Renal cortical epithelial cell (primary cell): ENCODE measurements at regions not wholly inside any gene's neighbourhood (a gene's known extent, or its start where the extent isn't known, plus 50 kb on each side); places are given as distances from the start of the nearest gene placed in this dataset.

Experiments used
- DNase-seq: peaks from one replicate; pipeline ENCODE4 v3.0.0-alpha.2; 2011; ENCODE audit warnings: low read depth

DNA sequence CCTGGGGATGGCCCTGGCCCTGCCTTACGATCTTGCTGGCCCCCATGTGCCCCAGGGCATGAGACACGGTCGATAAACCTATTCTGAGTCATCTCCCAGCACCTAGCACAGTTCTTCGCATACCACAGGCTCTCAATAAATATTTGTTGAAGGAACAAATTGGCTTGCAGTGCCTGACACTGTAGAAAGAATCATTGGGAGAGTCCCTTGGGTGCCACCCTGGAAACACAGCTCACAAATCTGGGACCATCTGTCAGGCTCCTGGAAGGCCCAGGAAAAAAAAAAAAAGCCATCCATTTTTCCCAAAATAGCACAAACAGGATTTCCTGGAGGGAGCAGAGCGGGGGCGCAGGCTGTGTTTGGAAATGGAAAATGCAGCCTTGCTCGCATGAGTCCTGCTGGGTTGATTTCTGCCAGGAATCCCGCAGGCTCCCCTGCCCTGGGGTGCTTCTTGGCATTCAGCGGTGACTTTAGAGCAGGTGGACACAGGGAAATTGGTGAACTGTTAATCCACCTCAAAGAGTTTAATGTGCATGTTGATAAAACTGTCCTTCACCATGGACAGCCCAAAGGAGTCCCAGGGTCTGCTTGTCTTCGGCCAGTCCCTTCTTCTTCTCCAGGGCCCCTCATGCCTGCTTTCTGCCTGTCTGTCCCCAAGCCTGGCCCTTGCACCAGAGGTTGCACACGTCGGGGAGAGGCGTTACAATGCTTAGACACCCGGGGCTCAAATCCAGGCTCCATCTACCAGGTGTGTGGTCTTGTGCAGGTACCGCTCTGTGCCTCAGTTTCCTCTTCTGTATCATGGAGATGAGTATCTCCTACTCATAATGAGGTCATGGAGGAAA lies 106.1 kb upstream of the RFLNA start:
- DNase-seq: peak; percentile 93

DNA sequence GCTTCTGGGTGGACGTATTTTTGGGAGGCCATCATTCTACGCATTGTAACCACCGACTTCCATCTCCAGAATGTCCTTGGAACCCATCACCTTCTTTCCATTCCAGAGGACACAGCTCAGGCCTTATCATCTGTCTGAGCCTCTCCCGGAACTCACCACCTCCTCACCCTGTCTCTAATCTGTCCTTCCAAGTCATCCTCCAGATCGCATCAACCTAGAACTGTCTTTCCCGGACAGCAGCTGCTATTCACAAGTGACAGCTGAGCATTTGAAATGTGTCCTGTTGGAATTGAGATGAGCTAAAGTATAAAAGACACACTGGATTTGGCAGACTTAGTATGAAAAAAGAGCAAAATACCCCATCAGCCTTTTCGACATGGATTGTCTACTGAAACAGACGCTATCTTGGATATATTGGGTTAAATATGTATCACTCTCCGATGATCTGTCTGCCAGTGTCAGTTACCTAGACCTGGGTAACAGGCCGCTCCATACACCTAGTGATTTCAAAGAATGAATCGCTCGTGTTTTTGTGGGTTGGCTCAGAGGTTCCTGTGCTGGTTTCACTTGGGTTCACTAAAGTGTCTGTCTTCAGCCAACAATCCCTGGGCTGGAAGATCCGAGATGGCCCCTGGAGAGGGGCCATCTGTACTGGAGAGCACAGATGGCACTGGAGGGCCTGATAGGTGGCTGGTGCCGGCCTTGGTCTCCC lies 104.4 kb upstream of the RFLNA start:
- DNase-seq: no peak

DNA sequence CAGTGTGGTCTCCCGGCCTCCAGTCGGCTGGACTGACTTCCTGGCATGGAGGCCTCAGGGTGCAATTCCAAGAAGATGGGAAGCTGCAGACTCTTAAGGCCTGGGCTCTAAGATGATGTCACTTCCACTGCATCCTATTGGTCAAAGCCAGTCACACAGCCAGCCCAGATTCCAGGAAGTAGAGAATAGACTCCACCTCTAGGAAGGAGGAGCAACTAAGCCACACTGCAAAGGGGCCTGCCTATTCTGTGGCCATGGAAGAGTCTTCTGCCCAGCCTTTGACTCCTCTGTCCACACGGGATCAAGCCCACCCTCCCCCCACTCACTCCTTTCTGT lies 103.9 kb upstream of the RFLNA start:
- peak; percentile 28 for DNase-seq

- no peak for DNase-seq
These were observed 102.9 kb upstream of the RFLNA start for GRCh38 chr12:124191966-124192365.

- no peak for DNase-seq
These were observed 100.5 kb upstream of the RFLNA start for GRCh38 chr12:124194264-124194892.

- DNase-seq: peak; percentile 46
These were observed 99.9 kb upstream of the RFLNA start for GRCh38 chr12:124194893-124195566.

GRCh38 chr12:124195567-124195942 lies 99.3 kb upstream of the RFLNA start:
- DNase-seq: no peak

DNA sequence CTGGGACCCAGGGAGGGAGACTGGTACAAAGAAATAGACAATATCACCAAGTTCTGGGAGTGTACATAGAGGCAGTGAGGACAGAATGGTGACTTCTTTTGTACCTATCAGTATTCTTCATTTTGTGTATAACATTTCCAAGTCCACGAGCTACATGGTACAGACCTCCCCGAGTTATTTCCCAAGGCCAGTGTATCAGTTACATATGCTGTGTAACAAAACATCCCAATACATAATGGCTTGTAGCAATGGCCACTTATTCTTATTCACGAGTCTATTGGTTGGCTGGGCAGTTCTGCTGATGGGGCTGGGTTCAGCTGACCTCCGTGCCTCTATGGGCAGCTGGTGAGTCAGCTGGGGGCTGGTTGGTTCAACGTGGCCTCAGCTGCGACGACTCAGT lies 98.7 kb upstream of the RFLNA start:
- no peak for DNase-seq

DNA sequence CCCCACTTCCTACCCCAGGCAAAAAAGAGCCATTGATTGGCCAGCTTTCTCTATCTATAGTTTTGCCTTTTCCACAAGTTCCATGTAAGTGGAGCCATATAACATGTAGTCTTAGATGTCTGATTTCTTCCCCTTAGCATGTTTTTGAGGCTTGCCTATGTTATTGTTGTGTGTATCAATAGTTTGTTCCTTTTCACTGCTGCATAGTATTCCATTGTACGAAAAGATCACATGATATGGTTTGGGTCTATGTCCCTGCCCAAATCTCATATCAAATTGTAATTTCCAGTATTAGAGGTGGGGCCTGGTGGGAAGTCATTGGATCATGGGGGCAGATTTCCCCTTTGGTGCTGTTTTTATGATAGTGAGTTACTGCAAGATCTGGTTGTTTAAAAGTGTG lies 93.6 kb upstream of the RFLNA start:
- no peak for DNase-seq

DNA sequence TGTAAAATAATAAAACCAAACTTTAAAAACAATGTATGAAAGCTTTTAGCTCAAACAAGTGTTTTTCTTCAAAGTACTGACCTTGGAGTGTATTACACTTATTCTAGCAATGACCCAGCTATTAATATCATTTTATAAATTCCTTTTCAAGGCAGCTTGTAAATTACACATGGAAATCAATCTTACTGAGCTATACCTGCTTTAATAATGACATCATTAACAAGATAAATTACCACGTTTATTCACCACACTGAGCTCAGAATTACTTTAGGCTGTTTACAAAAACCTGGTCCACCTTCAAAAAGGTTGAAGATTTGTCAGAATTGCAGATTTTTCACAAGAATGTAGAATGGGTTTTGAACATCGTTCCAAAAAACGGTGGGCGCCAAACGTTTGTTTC lies 91.7 kb upstream of the RFLNA start:
- no peak for DNase-seq

GRCh38 chr12:124205405-124205804 lies 89.5 kb upstream of the RFLNA start:
- no peak for DNase-seq

DNA sequence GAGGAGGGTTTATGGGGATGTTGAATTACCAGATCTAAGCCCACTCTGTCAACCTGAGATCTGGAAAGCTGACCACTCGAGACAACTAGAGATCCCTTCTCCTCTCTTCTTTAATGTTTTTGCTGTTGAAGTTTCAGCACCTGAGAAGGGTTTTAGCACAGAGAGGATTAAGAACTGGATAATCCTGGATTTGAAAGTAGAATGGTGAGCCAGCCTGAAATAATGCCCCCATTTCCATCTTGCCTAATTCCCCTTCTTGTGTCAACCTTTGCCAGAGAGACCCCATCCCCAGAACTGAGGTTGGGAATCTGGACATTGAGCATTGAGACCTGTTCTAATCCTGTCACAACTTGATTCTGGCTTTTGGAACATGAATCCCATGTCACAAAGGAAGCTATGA lies 87.8 kb upstream of the RFLNA start:
- no peak for DNase-seq

DNA sequence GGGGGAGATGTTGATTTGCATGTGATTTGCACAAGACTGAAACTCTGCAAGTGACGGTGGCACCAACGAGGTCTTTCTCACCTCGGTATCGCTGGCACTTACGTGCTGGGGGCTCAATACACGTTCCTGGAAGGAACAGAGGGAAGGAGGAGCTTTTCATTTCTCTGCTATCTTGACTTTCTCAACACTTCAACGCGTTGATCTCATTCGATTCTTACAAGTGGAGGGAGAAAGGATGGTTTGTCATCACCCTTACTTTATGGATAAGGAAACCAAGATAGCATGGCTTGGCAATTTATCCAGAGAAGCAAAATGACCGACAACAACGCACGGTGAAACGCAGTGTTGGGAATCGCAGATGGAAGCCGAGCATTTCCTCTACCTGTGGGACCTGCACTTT lies 87.3 kb upstream of the RFLNA start:
- no peak for DNase-seq

DNA sequence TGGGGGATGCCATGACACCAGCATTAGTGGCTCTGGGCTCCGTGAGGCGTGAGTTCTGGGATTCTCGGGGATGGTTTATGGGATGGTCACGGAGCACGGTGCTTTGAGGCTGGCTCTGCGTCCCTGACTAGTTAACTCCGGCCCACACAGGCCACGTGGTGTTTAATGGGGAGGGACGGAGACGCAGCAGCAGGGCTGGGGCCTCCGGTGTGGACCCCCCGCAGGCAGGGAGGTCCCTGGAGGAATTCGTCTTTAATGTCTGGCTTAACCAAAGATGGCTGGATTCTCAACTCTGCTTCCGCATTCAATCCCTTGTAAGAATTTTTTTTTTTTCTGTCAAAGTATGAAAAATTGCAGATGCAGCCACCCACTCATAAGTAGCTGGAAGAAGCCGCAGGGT lies 86.4 kb upstream of the RFLNA start:
- no peak for DNase-seq

DNA sequence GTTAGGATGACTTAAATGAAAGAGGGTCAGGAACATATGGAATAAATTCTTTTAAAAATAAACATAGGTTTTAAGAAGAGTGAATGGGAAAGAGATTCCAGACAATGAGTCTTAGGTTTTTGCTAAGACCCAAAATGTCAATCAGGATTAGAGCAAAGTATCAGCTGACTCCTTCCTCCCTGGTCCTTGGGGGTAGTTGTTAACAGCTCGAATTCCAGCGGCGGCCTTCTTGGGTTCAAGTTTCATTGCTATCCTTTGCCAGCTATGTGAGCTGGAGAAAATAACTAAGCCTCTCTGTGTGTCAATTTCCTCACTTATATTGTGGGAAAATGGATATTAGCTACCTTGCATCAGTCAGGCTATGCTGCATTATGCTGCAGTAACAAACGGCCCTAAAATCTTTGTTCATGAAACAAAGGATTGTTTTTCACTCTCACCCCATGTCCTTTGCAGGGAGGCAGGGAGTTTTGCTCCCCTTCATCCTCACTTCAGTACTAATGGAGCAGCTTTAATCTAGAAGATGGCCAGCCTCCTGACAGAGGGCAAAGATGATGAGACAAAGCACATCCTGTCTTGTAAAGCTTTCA lies 83.8 kb upstream of the RFLNA start:
- no peak for DNase-seq

DNA sequence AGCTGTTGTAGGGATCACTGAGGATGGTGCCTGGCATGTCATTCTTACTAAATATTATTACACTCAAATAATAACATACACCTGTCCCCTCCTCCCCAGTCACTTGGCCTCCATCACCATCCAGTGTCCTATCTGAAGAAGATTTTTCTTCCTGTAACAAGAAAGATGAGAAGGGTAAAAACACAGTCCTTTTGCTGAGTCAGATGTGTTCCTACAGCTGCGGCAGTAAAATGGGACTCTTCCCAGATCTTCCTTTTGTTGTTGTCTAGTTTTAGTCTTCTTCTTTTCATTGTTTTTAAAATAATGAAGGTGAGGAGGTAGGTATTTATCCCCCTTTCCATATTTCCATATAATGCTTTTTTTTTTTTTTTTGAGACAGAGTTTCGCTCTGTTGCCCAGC lies 83.1 kb upstream of the RFLNA start:
- DNase-seq: no peak

DNA sequence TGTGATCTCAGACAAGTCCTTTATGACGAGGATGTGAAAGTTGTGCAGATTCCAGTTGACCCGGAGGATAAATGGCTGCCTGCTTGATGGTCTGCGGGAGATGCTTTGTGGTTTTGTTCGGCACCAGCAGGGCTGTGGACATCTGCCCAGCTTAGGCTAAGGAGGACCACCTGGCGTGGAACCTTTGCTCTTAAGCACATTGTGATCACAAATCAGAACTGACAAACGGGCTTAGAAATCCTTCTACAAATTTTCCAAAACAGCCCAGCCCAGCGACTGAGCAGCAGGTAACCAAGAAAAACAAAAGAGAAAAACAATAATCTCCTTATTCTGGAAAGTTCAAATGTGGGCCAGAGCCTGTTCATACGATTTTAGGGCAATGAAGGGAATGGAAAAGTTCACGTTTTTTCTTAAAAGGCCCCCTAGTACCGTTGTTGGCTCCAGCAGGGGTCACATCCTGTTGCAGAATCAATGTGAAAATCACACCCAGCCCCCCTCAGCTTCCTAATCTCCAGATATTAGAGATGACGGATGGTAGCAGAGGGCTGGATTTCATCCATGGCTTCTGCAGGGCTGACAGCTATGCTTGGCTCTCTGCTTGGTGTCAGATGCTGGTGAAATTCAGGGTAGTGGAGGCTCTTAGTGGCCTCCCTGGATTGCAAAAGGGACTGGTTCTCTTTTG lies 81.1 kb upstream of the RFLNA start:
- DNase-seq: no peak

DNA sequence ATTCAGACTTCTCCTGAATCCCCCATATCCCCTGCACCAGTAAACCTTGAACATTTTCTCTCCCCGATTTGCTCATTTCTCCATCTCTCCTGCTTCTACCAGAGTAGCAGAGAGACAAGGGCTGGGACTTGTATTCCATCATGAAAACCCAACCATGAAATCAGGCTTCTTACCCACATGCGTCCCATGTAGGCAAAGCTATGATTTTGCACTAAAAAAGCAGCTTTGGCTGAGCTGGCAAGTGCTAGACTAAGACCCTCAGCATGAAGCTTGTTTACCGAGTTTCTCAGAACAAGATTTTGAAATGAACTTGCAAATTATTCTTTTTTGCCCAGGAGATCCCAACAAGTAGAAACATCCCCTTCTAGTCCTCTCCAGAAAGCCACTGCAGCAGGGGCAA lies 80.3 kb upstream of the RFLNA start:
- DNase-seq: no peak

GRCh38 chr12:124216966-124217365 lies 77.9 kb upstream of the RFLNA start:
- DNase-seq: no peak

DNA sequence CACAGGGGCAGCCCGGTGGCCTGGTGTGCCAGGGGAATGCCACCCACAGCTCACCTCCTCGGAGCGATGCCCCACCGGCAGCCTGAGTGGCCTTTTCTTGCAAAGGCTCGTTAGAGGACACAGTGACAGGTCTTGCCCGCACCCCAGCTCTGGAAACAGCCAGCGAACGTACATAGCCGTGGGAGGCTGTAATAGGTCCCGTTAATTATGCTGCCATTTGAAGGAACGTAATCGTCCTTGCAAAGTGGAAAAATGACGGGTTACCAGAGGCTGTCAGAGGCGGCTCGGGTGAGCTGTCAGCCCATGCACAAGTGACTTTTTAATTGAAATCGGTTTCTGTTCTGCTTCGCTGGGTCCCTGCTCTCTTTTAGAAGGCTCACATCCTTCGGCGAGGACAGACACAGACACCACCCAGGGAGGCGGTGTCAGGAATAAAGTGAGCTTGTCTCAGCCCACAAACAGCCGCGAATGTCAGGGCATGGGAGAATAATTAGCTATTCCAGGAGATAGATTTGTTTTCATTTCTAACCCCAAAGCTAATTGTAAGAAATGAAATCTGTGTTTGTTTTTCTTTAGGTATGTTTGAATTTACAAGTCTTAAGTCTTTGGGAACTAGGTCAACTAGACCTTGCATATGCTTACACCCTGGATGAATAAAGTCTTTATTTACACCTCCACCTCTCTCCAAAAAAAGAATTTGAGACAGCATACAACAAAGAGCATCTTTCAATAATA lies 77.2 kb upstream of the RFLNA start:
- DNase-seq: peak; percentile 65

GRCh38 chr12:124218243-124218560 lies 76.7 kb upstream of the RFLNA start:
- DNase-seq: peak; percentile 21
